Activated naive CD4-positive, alpha-beta T cell treated with anti-CD3 and anti-CD28 coated beads, Interleukin-2, amount 10 ng/mL, durations not matched to agents 7 days and 5 days (primary cell): ENCODE measurements at regions not wholly inside any gene's neighbourhood (a gene's known extent, or its start where the extent isn't known, plus 50 kb on each side); places are given as distances from the start of the nearest gene placed in this dataset.

Experiments used
- CTCF ChIA-PET: fragments of 350-600 bp; sonication (Branson Sonifier 250); formaldehyde crosslinking; loops from one replicate; lab custom pipeline; 2021; ENCODE audit warnings: antibody characterized with exemption; lab: Charles Lee
- DNase-seq: peaks from one replicate; pipeline ENCODE4 v3.0.0-alpha.2; 2020
- H3K27ac Mint-ChIP-seq: one replicate; pipeline ENCODE4 v1.8.0; 2021; ENCODE audit warnings: mild to moderate bottlenecking, moderate library complexity, mixed read lengths
- H3K27me3 Mint-ChIP-seq: one replicate; pipeline ENCODE4 v1.8.0; 2021; ENCODE audit warnings: mild to moderate bottlenecking, mixed read lengths
- H3K36me3 Mint-ChIP-seq: one replicate; pipeline ENCODE4 v1.8.0; 2021; ENCODE audit warnings: mixed read lengths
- H3K4me1 Mint-ChIP-seq: one replicate; pipeline ENCODE4 v1.8.0; 2021; ENCODE audit warnings: mixed read lengths
- H3K4me3 Mint-ChIP-seq: one replicate; pipeline ENCODE4 v1.8.0; 2021; ENCODE audit warnings: mild to moderate bottlenecking, moderate library complexity, mixed read lengths
- H3K9me3 Mint-ChIP-seq: one replicate; pipeline ENCODE4 v1.8.0; 2021; ENCODE audit warnings: mixed read lengths

GRCh38 chr4:115294717-115295116, 181.3 kb upstream of the NDST4 start:
- H3K9me3 Mint-ChIP-seq: no peaks in the 10 kb centered on the region
- no peak overlapping the region for H3K4me3 Mint-ChIP-seq
- no peaks in the 10 kb centered on the region for H3K36me3 Mint-ChIP-seq
- CTCF ChIA-PET: no interaction called here
- DNase-seq: no peak
- H3K27ac Mint-ChIP-seq: no peak overlapping the region
- no peaks in the 10 kb centered on the region for H3K27me3 Mint-ChIP-seq
- no peaks in the 10 kb centered on the region for H3K4me1 Mint-ChIP-seq

- Mint-ChIP-seq H3K27ac (no peak overlapping the region), H3K4me3 (no peak overlapping the region), H3K36me3 (no peaks in the 10 kb centered on the region), H3K27me3 (no peaks in the 10 kb centered on the region), H3K4me1 (no peaks in the 10 kb centered on the region), H3K9me3 (no peaks in the 10 kb centered on the region)
- DNase-seq: no peak
- CTCF ChIA-PET: no interaction called here
Measured at GRCh38 chr4:115293093-115293462, 179.7 kb upstream of the NDST4 start.

GRCh38 chr4:115292320-115293092, 179.1 kb upstream of the NDST4 start:
- Mint-ChIP-seq H3K9me3 (no peaks in the 10 kb centered on the region), H3K27ac (no peak overlapping the region), H3K27me3 (no peaks in the 10 kb centered on the region)

GRCh38 chr4:115287426-115287825, 174.0 kb upstream of the NDST4 start:
- Mint-ChIP-seq H3K4me3 (no peak overlapping the region), H3K36me3 (no peaks in the 10 kb centered on the region), H3K9me3 (no peaks in the 10 kb centered on the region), H3K4me1 (no peaks in the 10 kb centered on the region), H3K27me3 (no peaks in the 10 kb centered on the region), H3K27ac (no peak overlapping the region)
- DNase-seq: no peak
- CTCF ChIA-PET: no interaction called here

More at GRCh38 chr4:115292320-115293092, 179.1 kb upstream of the NDST4 start:
- H3K4me3 Mint-ChIP-seq: no peak overlapping the region
- DNase-seq: no peak
- H3K36me3 Mint-ChIP-seq: no peaks in the 10 kb centered on the region
- CTCF ChIA-PET: no interaction called here
- no peaks in the 10 kb centered on the region for H3K4me1 Mint-ChIP-seq

- H3K27me3 Mint-ChIP-seq: no peaks in the 10 kb centered on the region
- H3K4me3 Mint-ChIP-seq: no peak overlapping the region
- H3K36me3 Mint-ChIP-seq: no peaks in the 10 kb centered on the region
- H3K4me1 Mint-ChIP-seq: peaks cover 6% of the 10 kb centered on the region
- no peak for DNase-seq
- H3K27ac Mint-ChIP-seq: no peak overlapping the region
- CTCF ChIA-PET: no interaction called here
- no peaks in the 10 kb centered on the region for H3K9me3 Mint-ChIP-seq
Measured at GRCh38 chr4:115279330-115279729, 165.9 kb upstream of the NDST4 start.

- H3K27ac Mint-ChIP-seq: no peak overlapping the region
- CTCF ChIA-PET: no interaction called here
- no peak for DNase-seq
- peaks cover 6% of the 10 kb centered on the region for H3K4me1 Mint-ChIP-seq
- no peaks in the 10 kb centered on the region for H3K27me3 Mint-ChIP-seq
- H3K4me3 Mint-ChIP-seq: no peak overlapping the region
- no peaks in the 10 kb centered on the region for H3K36me3 Mint-ChIP-seq
- no peaks in the 10 kb centered on the region for H3K9me3 Mint-ChIP-seq
Measured at GRCh38 chr4:115278830-115279229, 165.4 kb upstream of the NDST4 start.

- Mint-ChIP-seq H3K4me1 (peaks cover 10% of the 10 kb centered on the region), H3K9me3 (no peaks in the 10 kb centered on the region), H3K4me3 (no peak overlapping the region), H3K36me3 (no peaks in the 10 kb centered on the region), H3K27me3 (no peaks in the 10 kb centered on the region), H3K27ac (no peak overlapping the region)
- no peak for DNase-seq
- CTCF ChIA-PET: no interaction called here
Measured at GRCh38 chr4:115275615-115276014, 162.2 kb upstream of the NDST4 start.

GRCh38 chr4:115274545-115274944, 161.1 kb upstream of the NDST4 start:
- Mint-ChIP-seq H3K27ac (peak overlapping the region; percentile 75), H3K9me3 (no peaks in the 10 kb centered on the region)
- no peak for DNase-seq

GRCh38 chr4:115272594-115272993, 159.2 kb upstream of the NDST4 start:
- Mint-ChIP-seq H3K27ac (no peak overlapping the region), H3K4me1 (peaks cover 10% of the 10 kb centered on the region), H3K4me3 (no peak overlapping the region), H3K36me3 (no peaks in the 10 kb centered on the region), H3K9me3 (no peaks in the 10 kb centered on the region), H3K27me3 (no peaks in the 10 kb centered on the region)
- no peak for DNase-seq
- CTCF ChIA-PET: no interaction called here

More at GRCh38 chr4:115274545-115274944, 161.1 kb upstream of the NDST4 start:
- CTCF ChIA-PET: no interaction called here
- Mint-ChIP-seq H3K27me3 (no peaks in the 10 kb centered on the region), H3K4me1 (peaks cover 10% of the 10 kb centered on the region), H3K4me3 (no peak overlapping the region), H3K36me3 (no peaks in the 10 kb centered on the region)

GRCh38 chr4:115272185-115272584, 158.8 kb upstream of the NDST4 start:
- CTCF ChIA-PET: no interaction called here
- H3K9me3 Mint-ChIP-seq: no peaks in the 10 kb centered on the region
- H3K4me1 Mint-ChIP-seq: peaks cover 10% of the 10 kb centered on the region
- H3K27ac Mint-ChIP-seq: no peak overlapping the region
- no peak overlapping the region for H3K4me3 Mint-ChIP-seq
- no peaks in the 10 kb centered on the region for H3K27me3 Mint-ChIP-seq
- H3K36me3 Mint-ChIP-seq: no peaks in the 10 kb centered on the region
- no peak for DNase-seq

GRCh38 chr4:115260195-115260594, 146.8 kb upstream of the NDST4 start:
- Mint-ChIP-seq H3K27ac (no peak overlapping the region), H3K27me3 (no peaks in the 10 kb centered on the region), H3K36me3 (no peaks in the 10 kb centered on the region), H3K9me3 (peaks cover 3% of the 10 kb centered on the region), H3K4me3 (no peak overlapping the region), H3K4me1 (no peaks in the 10 kb centered on the region)
- CTCF ChIA-PET: no interaction called here
- no peak for DNase-seq

GRCh38 chr4:115259642-115260041, 146.2 kb upstream of the NDST4 start:
- Mint-ChIP-seq H3K36me3 (no peaks in the 10 kb centered on the region), H3K27ac (no peak overlapping the region), H3K4me1 (no peaks in the 10 kb centered on the region), H3K4me3 (no peak overlapping the region), H3K9me3 (peaks cover 3% of the 10 kb centered on the region), H3K27me3 (no peaks in the 10 kb centered on the region)
- CTCF ChIA-PET: no interaction called here
- no peak for DNase-seq

- H3K27ac Mint-ChIP-seq: no peak overlapping the region
- no peaks in the 10 kb centered on the region for H3K27me3 Mint-ChIP-seq
- peaks cover 3% of the 10 kb centered on the region for H3K9me3 Mint-ChIP-seq
- no peaks in the 10 kb centered on the region for H3K4me1 Mint-ChIP-seq
- DNase-seq: no peak
- H3K36me3 Mint-ChIP-seq: no peaks in the 10 kb centered on the region
- CTCF ChIA-PET: no interaction called here
- no peak overlapping the region for H3K4me3 Mint-ChIP-seq
Measured at GRCh38 chr4:115249808-115250207, 136.4 kb upstream of the NDST4 start.

- Mint-ChIP-seq H3K9me3 (no peaks in the 10 kb centered on the region), H3K36me3 (no peaks in the 10 kb centered on the region), H3K4me3 (no peak overlapping the region), H3K27ac (no peak overlapping the region), H3K27me3 (no peaks in the 10 kb centered on the region), H3K4me1 (no peaks in the 10 kb centered on the region)
- no peak for DNase-seq
- CTCF ChIA-PET: interaction anchor here (2.3 kb wide), 1 partner anchor 618 kb away, joined by 10 read pairs; no protein-coding TSS in a partner anchor
Measured at GRCh38 chr4:115234405-115235093, 121.1 kb upstream of the NDST4 start.

GRCh38 chr4:115233600-115233999, 120.2 kb upstream of the NDST4 start:
- Mint-ChIP-seq H3K36me3 (no peaks in the 10 kb centered on the region), H3K4me3 (no peak overlapping the region), H3K27ac (no peak overlapping the region), H3K27me3 (no peaks in the 10 kb centered on the region), H3K4me1 (no peaks in the 10 kb centered on the region), H3K9me3 (no peaks in the 10 kb centered on the region)
- CTCF ChIA-PET: interaction anchor here (2.3 kb wide), 1 partner anchor 619 kb away, joined by 10 read pairs; no protein-coding TSS in a partner anchor
- no peak for DNase-seq
